ENCODE measurements at regions not wholly inside any gene's neighbourhood (a gene's known extent, or its start where the extent isn't known, plus 50 kb on each side); places are given as distances from the start of the nearest gene placed in this dataset.

GRCh38 chr21:28437061-28437460 is 555.6 kb downstream of the LTN1 start:
- no peak for TF ChIP-seq RCOR1 (IDR thresholded peaks at IDR 0.05; ENCODE audit: borderline replicate concordance in 1 of 2, low read depth in 2 of 2, low read length in 2 of 2)
- no peak for TF ChIP-seq NFXL1 (CRISPR knock-in tag; IDR thresholded peaks at IDR 0.05)
- TF ChIP-seq POLR2A (conservative IDR thresholded peaks at IDR 0.05), result no peak
- TF ChIP-seq FOXO4 (CRISPR knock-in tag; IDR thresholded peaks at IDR 0.05), result no peak
